Ishikawa (cell line): ENCODE measurements at regions not wholly inside any gene's neighbourhood (a gene's known extent, or its start where the extent isn't known, plus 50 kb on each side); places are given as distances from the start of the nearest gene placed in this dataset.

Source experiments
- CEBPB ChIP-seq: IDR thresholded peaks from 2 replicates; pipeline ENCODE4 v1.6.1; 2012
- CREB1 ChIP-seq: IDR thresholded peaks from 2 replicates; pipeline ENCODE4 v1.6.1; 2012; ENCODE audit warnings: low read depth
- EGR1 ChIP-seq: IDR thresholded peaks from 2 replicates; pipeline ENCODE4 v1.6.1; 2012
- EP300 ChIP-seq: IDR thresholded peaks from 2 replicates; pipeline ENCODE4 v1.6.1; 2012; ENCODE audit warnings: borderline replicate concordance
- FOXM1 ChIP-seq: IDR thresholded peaks from 2 replicates; pipeline ENCODE4 v1.6.1; 2012; ENCODE audit warnings: low read depth, borderline replicate concordance
- NFIC ChIP-seq: IDR thresholded peaks from 2 replicates; pipeline ENCODE4 v1.6.1; 2012
- RAD21 ChIP-seq: IDR thresholded peaks from 2 replicates; pipeline ENCODE4 v1.6.1; 2012; ENCODE audit warnings: low read depth
- TAF1 ChIP-seq: IDR thresholded peaks from 2 replicates; pipeline ENCODE4 v1.6.1; 2012; ENCODE audit warnings: low read depth, mild to moderate bottlenecking
- TCF12 ChIP-seq: IDR thresholded peaks from 2 replicates; pipeline ENCODE4 v1.6.1; 2012; ENCODE audit warnings: low read depth
- TEAD4 ChIP-seq: IDR thresholded peaks from 2 replicates; pipeline ENCODE4 v1.6.1; 2012
- YY1 ChIP-seq: IDR thresholded peaks from 2 replicates; pipeline ENCODE4 v1.6.1; 2012; ENCODE audit warnings: low read depth
- ZBTB7A ChIP-seq: IDR thresholded peaks from 2 replicates; pipeline ENCODE4 v1.6.1; 2012; ENCODE audit warnings: low read depth
- TF ChIP-seq, protein P1 (sequence below): IDR thresholded peaks from 2 replicates; pipeline ENCODE4 v1.6.1; 2012; ENCODE audit warnings: low read depth, mild to moderate bottlenecking
- TF ChIP-seq, protein P2 (sequence below): IDR thresholded peaks from 2 replicates; pipeline ENCODE4 v1.6.1; 2012
- TF ChIP-seq, protein P3 (sequence below): IDR thresholded peaks from 2 replicates; pipeline ENCODE4 v1.6.1; 2012

DNA sequence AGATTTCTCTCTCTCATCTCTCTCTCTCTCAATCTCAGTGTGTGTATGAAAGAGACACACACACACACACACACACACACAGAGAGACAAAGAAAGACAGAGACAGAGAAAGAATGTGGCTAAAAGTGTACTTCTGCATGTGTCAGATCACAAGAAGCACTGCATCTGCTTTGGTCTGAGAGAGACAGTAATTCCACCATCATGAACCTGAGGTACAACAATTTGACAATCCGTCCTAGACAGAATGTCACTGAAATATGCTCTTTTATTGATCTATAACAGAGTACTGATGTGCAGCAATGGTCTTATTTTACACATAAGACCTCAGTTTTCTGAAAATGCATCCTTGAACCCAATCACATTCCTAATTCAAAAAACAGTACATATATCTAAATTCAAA, 576.2 kb upstream of the SMIM31 start:
- TF ChIP-seq CREB1 (no peak), ZBTB7A (no peak), RAD21 (no peak)
- TF ChIP-seq, protein P1, sequence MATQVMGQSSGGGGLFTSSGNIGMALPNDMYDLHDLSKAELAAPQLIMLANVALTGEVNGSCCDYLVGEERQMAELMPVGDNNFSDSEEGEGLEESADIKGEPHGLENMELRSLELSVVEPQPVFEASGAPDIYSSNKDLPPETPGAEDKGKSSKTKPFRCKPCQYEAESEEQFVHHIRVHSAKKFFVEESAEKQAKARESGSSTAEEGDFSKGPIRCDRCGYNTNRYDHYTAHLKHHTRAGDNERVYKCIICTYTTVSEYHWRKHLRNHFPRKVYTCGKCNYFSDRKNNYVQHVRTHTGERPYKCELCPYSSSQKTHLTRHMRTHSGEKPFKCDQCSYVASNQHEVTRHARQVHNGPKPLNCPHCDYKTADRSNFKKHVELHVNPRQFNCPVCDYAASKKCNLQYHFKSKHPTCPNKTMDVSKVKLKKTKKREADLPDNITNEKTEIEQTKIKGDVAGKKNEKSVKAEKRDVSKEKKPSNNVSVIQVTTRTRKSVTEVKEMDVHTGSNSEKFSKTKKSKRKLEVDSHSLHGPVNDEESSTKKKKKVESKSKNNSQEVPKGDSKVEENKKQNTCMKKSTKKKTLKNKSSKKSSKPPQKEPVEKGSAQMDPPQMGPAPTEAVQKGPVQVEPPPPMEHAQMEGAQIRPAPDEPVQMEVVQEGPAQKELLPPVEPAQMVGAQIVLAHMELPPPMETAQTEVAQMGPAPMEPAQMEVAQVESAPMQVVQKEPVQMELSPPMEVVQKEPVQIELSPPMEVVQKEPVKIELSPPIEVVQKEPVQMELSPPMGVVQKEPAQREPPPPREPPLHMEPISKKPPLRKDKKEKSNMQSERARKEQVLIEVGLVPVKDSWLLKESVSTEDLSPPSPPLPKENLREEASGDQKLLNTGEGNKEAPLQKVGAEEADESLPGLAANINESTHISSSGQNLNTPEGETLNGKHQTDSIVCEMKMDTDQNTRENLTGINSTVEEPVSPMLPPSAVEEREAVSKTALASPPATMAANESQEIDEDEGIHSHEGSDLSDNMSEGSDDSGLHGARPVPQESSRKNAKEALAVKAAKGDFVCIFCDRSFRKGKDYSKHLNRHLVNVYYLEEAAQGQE, result no peak

DNA sequence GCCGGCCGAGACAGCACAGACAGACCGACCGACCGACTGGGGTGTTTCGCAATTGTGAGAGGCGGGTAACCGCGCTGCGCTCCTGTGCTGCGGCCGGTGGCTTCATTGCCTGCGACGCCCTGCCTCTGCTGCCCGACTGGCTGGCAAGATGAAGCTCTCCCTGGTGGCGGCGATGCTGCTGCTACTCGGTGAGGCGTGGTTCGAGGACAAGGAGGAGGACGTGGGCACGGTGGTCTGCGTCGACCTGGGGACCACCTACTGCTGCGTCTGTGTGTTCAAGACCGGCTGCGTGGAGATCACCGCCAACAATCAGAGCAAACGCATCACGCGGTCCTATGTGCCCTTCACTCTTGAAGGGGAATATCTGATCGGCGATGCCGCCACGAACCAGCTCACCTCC, 565.7 kb upstream of the SMIM31 start:
- no peak for TF ChIP-seq CEBPB
- TF ChIP-seq EP300, result no peak
- no peak for TF ChIP-seq YY1
- TF ChIP-seq, protein P2, sequence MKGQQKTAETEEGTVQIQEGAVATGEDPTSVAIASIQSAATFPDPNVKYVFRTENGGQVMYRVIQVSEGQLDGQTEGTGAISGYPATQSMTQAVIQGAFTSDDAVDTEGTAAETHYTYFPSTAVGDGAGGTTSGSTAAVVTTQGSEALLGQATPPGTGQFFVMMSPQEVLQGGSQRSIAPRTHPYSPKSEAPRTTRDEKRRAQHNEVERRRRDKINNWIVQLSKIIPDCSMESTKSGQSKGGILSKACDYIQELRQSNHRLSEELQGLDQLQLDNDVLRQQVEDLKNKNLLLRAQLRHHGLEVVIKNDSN, result no peak
- TF ChIP-seq, protein P1, result no peak
- TF ChIP-seq NFIC, result no peak
- no peak for TF ChIP-seq CREB1
- no peak for TF ChIP-seq TEAD4
- TF ChIP-seq ZBTB7A, result no peak
- no peak for TF ChIP-seq TAF1

DNA sequence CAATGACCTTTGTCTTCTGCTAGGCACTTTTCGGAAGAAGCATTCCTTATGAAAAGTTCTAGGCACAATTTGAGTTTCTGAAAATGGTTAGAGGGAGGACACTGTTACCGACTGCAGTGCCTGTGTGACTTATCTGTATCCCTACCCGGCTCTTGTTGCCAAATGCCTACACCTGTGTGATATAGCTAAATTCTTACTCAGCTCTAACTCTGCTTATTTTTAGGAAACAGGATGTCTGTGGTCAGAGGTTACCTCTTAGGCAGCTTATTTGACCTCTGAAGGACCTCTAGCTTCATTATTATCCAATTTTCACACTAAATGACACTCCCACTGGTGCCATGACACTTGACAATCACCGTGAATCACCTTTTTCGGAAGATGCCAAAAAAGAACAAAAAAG, 561.1 kb upstream of the SMIM31 start:
- TF ChIP-seq TEAD4 (no peak), YY1 (no peak), TCF12 (no peak), EGR1 (no peak), TAF1 (no peak), ZBTB7A (no peak), NFIC (no peak), CEBPB (no peak), CREB1 (no peak), EP300 (no peak), FOXM1 (no peak), RAD21 (no peak)
- TF ChIP-seq, protein P2, result no peak
- TF ChIP-seq, protein P3, sequence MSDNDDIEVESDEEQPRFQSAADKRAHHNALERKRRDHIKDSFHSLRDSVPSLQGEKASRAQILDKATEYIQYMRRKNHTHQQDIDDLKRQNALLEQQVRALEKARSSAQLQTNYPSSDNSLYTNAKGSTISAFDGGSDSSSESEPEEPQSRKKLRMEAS, result no peak
- TF ChIP-seq, protein P1, result no peak

DNA sequence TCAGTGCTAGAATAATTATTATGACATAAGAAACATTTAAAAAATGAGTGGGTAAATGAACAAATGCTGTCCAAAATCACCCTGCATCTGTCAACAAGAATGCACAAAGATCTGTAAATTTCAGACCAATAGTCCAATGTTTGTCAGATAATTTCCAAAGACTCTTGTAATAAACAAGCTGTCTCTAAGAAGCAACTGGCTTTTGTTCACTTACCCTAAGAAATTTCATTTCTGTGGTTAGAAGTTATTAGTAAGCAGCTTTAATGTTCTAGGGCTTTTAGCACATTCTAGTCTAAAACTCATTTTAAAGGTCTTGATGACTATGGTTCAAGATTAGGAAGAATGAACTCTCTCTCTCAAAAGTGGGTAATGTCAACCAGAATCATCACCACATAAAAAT, 560.3 kb upstream of the SMIM31 start:
- TF ChIP-seq CREB1 (no peak), TAF1 (no peak), CEBPB (no peak), NFIC (no peak), YY1 (no peak), ZBTB7A (no peak), TEAD4 (no peak), EGR1 (no peak), TCF12 (no peak), EP300 (no peak), FOXM1 (no peak), RAD21 (no peak)
- TF ChIP-seq, protein P3, result no peak
- TF ChIP-seq, protein P2, result no peak
- TF ChIP-seq, protein P1, result no peak
